Bronchial epithelial cell (primary cell): ENCODE measurements at regions not wholly inside any gene's neighbourhood (a gene's known extent, or its start where the extent isn't known, plus 50 kb on each side); places are given as distances from the start of the nearest gene placed in this dataset.

Experiments used
- DNase-seq: peaks from one replicate; pipeline ENCODE4 v3.0.0-alpha.2; 2010; ENCODE audit warnings: low read depth
- FAIRE-seq: peaks from 2 replicates; lab custom pipeline; 2011; peaks lifted over from hg19 to GRCh38; lab: Jason Lieb, UNC
- H3K27me3 ChIP-seq: 2 replicates; pipeline ENCODE4 v1.5.1; 2011; ENCODE audit warnings: low read length; ENCODE audit not compliant: control insufficient read depth, insufficient read depth
- H3K36me3 ChIP-seq: 2 replicates; pipeline ENCODE4 v1.5.1; 2011; ENCODE audit warnings: low read length; ENCODE audit not compliant: control insufficient read depth, insufficient read depth
- H3K4me3 ChIP-seq: 2 replicates; pipeline ENCODE4 v1.5.1; 2011; ENCODE audit warnings: mild to moderate bottlenecking, low read depth, low read length, control low read depth
- TF ChIP-seq, protein P1 (sequence below): IDR thresholded peaks from 2 replicates; pipeline ENCODE4 v1.5.1; 2011; ENCODE audit warnings: mild to moderate bottlenecking, moderate library complexity, low read length, control low read depth, inconsistent platforms; ENCODE audit not compliant: insufficient read depth, severe bottlenecking

DNA sequence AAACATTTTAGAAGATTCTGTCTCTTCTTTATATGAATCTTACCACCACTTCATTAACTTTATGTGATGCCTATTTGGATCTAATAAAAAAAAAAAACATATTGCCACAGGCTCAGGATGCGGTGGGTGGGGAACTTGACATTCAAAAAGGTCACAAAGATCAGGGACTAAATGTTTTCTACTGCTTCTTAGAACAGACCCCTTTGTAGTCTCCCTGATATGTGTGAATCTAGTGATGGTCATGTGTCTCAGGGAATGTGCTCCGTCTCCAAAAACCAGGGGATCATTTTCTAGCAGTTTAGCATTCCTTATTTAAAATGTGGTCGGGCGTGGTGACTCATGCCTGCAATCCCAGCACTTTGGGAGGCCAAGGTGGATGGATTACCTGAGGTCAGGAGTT is 807.8 kb upstream of the CHAC2 start:
- no peak for DNase-seq
- no peak overlapping the region for H3K4me3 ChIP-seq
- H3K27me3 ChIP-seq, result no peaks in the 10 kb centered on the region
- H3K36me3 ChIP-seq, result no peaks in the 10 kb centered on the region
- TF ChIP-seq, protein P1, sequence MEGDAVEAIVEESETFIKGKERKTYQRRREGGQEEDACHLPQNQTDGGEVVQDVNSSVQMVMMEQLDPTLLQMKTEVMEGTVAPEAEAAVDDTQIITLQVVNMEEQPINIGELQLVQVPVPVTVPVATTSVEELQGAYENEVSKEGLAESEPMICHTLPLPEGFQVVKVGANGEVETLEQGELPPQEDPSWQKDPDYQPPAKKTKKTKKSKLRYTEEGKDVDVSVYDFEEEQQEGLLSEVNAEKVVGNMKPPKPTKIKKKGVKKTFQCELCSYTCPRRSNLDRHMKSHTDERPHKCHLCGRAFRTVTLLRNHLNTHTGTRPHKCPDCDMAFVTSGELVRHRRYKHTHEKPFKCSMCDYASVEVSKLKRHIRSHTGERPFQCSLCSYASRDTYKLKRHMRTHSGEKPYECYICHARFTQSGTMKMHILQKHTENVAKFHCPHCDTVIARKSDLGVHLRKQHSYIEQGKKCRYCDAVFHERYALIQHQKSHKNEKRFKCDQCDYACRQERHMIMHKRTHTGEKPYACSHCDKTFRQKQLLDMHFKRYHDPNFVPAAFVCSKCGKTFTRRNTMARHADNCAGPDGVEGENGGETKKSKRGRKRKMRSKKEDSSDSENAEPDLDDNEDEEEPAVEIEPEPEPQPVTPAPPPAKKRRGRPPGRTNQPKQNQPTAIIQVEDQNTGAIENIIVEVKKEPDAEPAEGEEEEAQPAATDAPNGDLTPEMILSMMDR, result no peak
- FAIRE-seq, result no peak

- FAIRE-seq, result no peak
These were observed 810.8 kb upstream of the CHAC2 start for GRCh38 chr2:52956766-52957165.

DNA sequence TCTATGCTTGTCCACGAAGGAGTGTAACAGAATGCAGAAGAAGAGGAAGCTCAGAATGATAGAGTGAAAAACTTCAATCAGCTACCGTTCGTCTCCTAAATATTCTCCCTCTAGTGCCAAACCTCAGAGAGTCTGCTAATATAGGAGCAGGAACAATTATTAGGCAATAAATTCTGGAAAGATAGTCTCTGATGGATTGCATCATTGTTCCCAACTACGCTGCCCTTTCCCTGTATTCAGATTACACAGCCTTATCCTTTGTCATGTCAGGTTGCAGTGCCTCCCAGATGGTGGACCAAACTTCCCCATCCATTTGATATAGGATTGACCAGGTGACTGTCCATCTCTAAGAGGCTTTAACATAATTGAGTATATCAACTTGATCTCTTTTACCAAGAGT is 811.5 kb upstream of the CHAC2 start:
- FAIRE-seq (no peak), DNase-seq (no peak)

More at GRCh38 chr2:52956766-52957165, 810.8 kb upstream of the CHAC2 start:
- Histone ChIP-seq H3K4me3 (no peak overlapping the region), H3K36me3 (no peaks in the 10 kb centered on the region), H3K27me3 (no peaks in the 10 kb centered on the region)
- DNase-seq, result no peak
- TF ChIP-seq, protein P1, result no peak

DNA sequence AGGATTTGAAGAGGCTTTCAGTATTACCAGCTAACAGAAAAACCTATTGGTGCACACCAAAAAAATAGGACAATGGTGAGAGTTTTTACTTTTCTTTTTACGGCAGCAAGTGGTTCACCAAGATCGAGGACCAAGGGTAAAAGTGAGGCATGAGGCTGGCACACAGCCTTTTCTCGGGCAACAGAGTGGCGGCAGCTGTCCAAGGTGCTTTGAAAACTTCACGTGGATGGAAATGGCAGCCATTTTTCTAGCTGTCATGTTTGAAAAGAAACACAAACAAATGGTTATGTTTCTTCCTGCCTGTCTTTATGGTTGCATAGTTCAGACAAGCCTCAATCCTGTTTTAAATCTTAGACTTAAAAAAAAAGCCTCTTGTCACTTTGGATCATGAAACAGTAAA is 812.5 kb upstream of the CHAC2 start:
- Histone ChIP-seq H3K36me3 (no peaks in the 10 kb centered on the region), H3K27me3 (no peaks in the 10 kb centered on the region), H3K4me3 (no peak overlapping the region)
- TF ChIP-seq, protein P1, result no peak
- DNase-seq, result no peak
- FAIRE-seq, result no peak

More for the DNA sequence above, 811.5 kb upstream of the CHAC2 start:
- TF ChIP-seq, protein P1, result no peak
- Histone ChIP-seq H3K4me3 (no peak overlapping the region), H3K36me3 (no peaks in the 10 kb centered on the region), H3K27me3 (no peaks in the 10 kb centered on the region)

- Histone ChIP-seq H3K4me3 (no peak overlapping the region), H3K36me3 (no peaks in the 10 kb centered on the region), H3K27me3 (no peaks in the 10 kb centered on the region)
- no peak for DNase-seq
- no peak for FAIRE-seq
- TF ChIP-seq, protein P1, result no peak
These were observed 827.5 kb upstream of the CHAC2 start for GRCh38 chr2:52940101-52940500.

GRCh38 chr2:52939250-52939649 is 828.4 kb upstream of the CHAC2 start:
- DNase-seq (no peak), FAIRE-seq (no peak)
- Histone ChIP-seq H3K27me3 (no peaks in the 10 kb centered on the region), H3K4me3 (no peak overlapping the region), H3K36me3 (no peaks in the 10 kb centered on the region)
- TF ChIP-seq, protein P1, result no peak
